GM12892 (cell line): ENCODE measurements at regions not wholly inside any gene's neighbourhood (a gene's known extent, or its start where the extent isn't known, plus 50 kb on each side); places are given as distances from the start of the nearest gene placed in this dataset.

Experiments used
- POLR2A ChIP-seq: IDR thresholded peaks from 2 replicates; pipeline ENCODE4 v1.6.1; 2011; ENCODE audit warnings: low read depth, low read length, control low read depth
- TAF1 ChIP-seq: IDR thresholded peaks from 2 replicates; pipeline ENCODE4 v1.6.1; 2011; ENCODE audit warnings: low read depth, mild to moderate bottlenecking, control low read depth, low read length, borderline replicate concordance

GRCh38 chr2:163319006-163319405, 416.8 kb downstream of the FIGN start:
- TF ChIP-seq TAF1 (no peak), POLR2A (no peak)
